K562 (cell line): ENCODE measurements at regions not wholly inside any gene's neighbourhood (a gene's known extent, or its start where the extent isn't known, plus 50 kb on each side); places are given as distances from the start of the nearest gene placed in this dataset.

Experiments
- CTCF ChIP-seq, 3 experiments: IDR thresholded peaks in 2 of 3; conservative IDR thresholded peaks in 1 of 3; 2 replicates each; pipeline ENCODE4 v1.5.1; 2011 to 2012; ENCODE audit warnings: low read length in 3 of 3, mild to moderate bottlenecking in 3 of 3, control low read depth in 2 of 3, improper control_type of control experiment in 1 of 3, inconsistent platforms in 1 of 3, low read depth in 1 of 3, mixed read lengths in 1 of 3, moderate library complexity in 1 of 3; ENCODE audit not compliant: insufficient read depth in 2 of 3
- MYNN ChIP-seq, 2 experiments: sonication (generic); formaldehyde crosslinking in 1 of 2; IDR thresholded peaks; 2 replicates each; pipeline versions ENCODE4 v1.5.0 to v1.6.1; 2016 to 2020; ENCODE audit warnings: antibody characterized with exemption in 1 of 2, missing genetic modification reagents in 1 of 2
- NONO ChIP-seq, 2 experiments: fragments of 200-400 bp in 1 of 2; fragments of 450-650 bp in 1 of 2; formaldehyde crosslinking in 1 of 2; IDR thresholded peaks; 2 replicates each; pipeline ENCODE4 v1.6.1; 2017; ENCODE audit warnings: low read depth in 2 of 2, mild to moderate bottlenecking in 2 of 2, moderate library complexity in 2 of 2, low read length in 1 of 2
- POLR3A ChIP-seq: IDR thresholded peaks from 2 replicates; pipeline ENCODE4 v1.6.1; 2011; ENCODE audit warnings: borderline replicate concordance, mild to moderate bottlenecking, moderate library complexity; ENCODE audit not compliant: insufficient read length, insufficient read depth; ENCODE audit errors: extremely low read depth
- REST ChIP-seq, 2 experiments: fragments of 450-650 bp; formaldehyde crosslinking in 1 of 2; IDR thresholded peaks; 2 replicates each; pipeline versions ENCODE4 v1.4.0 to v1.6.1; 2014 to 2020; ENCODE audit warnings: mild to moderate bottlenecking in 2 of 2, borderline replicate concordance in 1 of 2, low read depth in 1 of 2
- TGIF2 ChIP-seq: sonication (generic); formaldehyde crosslinking; IDR thresholded peaks from 2 replicates; pipeline ENCODE4 v1.8.1; 2022; ENCODE audit warnings: mild to moderate bottlenecking, missing genetic modification reagents, moderate library complexity
- ZC3H11A ChIP-seq: IDR thresholded peaks from 2 replicates; pipeline ENCODE4 v1.6.1; 2012; ENCODE audit warnings: low read depth, low read length, improper control_type of control experiment
- ZC3H4 ChIP-seq: sonication (generic); formaldehyde crosslinking; IDR thresholded peaks from 2 replicates; pipeline ENCODE4 v1.9.0; 2021; ENCODE audit warnings: missing genetic modification reagents, borderline replicate concordance
- TF ChIP-seq, protein P1 (sequence below): sonication (generic); formaldehyde crosslinking; IDR thresholded peaks from 2 replicates; pipeline ENCODE4 v1.8.1; 2023; ENCODE audit warnings: mild to moderate bottlenecking, missing genetic modification reagents
- TF ChIP-seq, protein P2 (sequence below): sonication (generic); formaldehyde crosslinking; IDR thresholded peaks from 2 replicates; pipeline ENCODE4 v1.8.0; 2022; ENCODE audit warnings: missing genetic modification reagents, mild to moderate bottlenecking, moderate library complexity, borderline replicate concordance

- no peak for TF ChIP-seq NONO (IDR thresholded peaks at IDR 0.05; ENCODE audit: low read depth in 2 of 2, low read length in 1 of 2)
- no peak for TF ChIP-seq ZC3H11A
- TF ChIP-seq POLR3A, result no peak
- no peak for TF ChIP-seq TGIF2 (CRISPR knock-in tag)
- TF ChIP-seq, protein P1, sequence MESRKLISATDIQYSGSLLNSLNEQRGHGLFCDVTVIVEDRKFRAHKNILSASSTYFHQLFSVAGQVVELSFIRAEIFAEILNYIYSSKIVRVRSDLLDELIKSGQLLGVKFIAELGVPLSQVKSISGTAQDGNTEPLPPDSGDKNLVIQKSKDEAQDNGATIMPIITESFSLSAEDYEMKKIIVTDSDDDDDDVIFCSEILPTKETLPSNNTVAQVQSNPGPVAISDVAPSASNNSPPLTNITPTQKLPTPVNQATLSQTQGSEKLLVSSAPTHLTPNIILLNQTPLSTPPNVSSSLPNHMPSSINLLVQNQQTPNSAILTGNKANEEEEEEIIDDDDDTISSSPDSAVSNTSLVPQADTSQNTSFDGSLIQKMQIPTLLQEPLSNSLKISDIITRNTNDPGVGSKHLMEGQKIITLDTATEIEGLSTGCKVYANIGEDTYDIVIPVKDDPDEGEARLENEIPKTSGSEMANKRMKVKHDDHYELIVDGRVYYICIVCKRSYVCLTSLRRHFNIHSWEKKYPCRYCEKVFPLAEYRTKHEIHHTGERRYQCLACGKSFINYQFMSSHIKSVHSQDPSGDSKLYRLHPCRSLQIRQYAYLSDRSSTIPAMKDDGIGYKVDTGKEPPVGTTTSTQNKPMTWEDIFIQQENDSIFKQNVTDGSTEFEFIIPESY, result no peak
- no peak for TF ChIP-seq MYNN (IDR thresholded peaks at IDR 0.05)
- no peak for TF ChIP-seq MYNN (CRISPR knock-in tag; IDR thresholded peaks at IDR 0.05)
- no peak for TF ChIP-seq REST (IDR thresholded peaks at IDR 0.05; ENCODE audit: borderline replicate concordance)
- no peak for TF ChIP-seq REST (CRISPR knock-in tag; IDR thresholded peaks at IDR 0.05; ENCODE audit: low read depth)
- no peak for TF ChIP-seq CTCF (IDR thresholded peaks at IDR 0.05 in 2 of 3, conservative IDR thresholded peaks at IDR 0.05 in 1 of 3; ENCODE audit: insufficient read depth in 2 of 3, low read depth in 1 of 3, low read length in 3 of 3)
- TF ChIP-seq ZC3H4 (CRISPR knock-in tag), result no peak
- TF ChIP-seq, protein P2, sequence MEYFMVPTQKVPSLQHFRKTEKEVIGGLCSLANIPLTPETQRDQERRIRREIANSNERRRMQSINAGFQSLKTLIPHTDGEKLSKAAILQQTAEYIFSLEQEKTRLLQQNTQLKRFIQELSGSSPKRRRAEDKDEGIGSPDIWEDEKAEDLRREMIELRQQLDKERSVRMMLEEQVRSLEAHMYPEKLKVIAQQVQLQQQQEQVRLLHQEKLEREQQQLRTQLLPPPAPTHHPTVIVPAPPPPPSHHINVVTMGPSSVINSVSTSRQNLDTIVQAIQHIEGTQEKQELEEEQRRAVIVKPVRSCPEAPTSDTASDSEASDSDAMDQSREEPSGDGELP (CRISPR knock-in tag), result no peak
Observed at GRCh38 chr1:232865102-232865931, 60.1 kb downstream of the MAP10 start.
